Left lung (tissue), 4 donors: ENCODE measurements at regions not wholly inside any gene's neighbourhood (a gene's known extent, or its start where the extent isn't known, plus 50 kb on each side); places are given as distances from the start of the nearest gene placed in this dataset.

Source experiments
- ATAC-seq: fragments of 200-7000 bp; cut with Tn5 transposase; one replicate; pipeline ENCODE4 v1.9.1; 2020; ENCODE audit warnings: moderate library complexity
- DNase-seq, 4 donors: peaks; one replicate each; pipeline ENCODE4 v3.0.0-alpha.2; 2013 to 2020
- H3K27ac ChIP-seq, 2 donors: fragments of 200-600 bp; sonication (generic) in 1 of 2; one replicate each; pipeline versions ENCODE4 v1.5.0 to v1.8.0; 2020 to 2021
- H3K27me3 ChIP-seq, 2 donors: fragments of 200-600 bp; sonication (generic) in 1 of 2; one replicate each; pipeline versions ENCODE4 v1.5.0 to v1.8.0; 2020 to 2021
- H3K36me3 ChIP-seq, 2 donors: fragments of 200-600 bp; sonication (generic) in 1 of 2; one replicate each; pipeline versions ENCODE4 v1.5.0 to v1.8.0; 2020 to 2021
- H3K4me1 ChIP-seq, 2 donors: fragments of 200-600 bp; one replicate each; pipeline ENCODE4 v1.8.0; 2021
- H3K4me3 ChIP-seq, 2 donors: fragments of 200-600 bp; sonication (generic) in 1 of 2; one replicate each; pipeline versions ENCODE4 v1.5.0 to v1.8.0; 2020 to 2021; ENCODE audit warnings: mild to moderate bottlenecking in 1 of 2
- H3K9me3 ChIP-seq, 2 donors: fragments of 200-600 bp; sonication (generic) in 1 of 2; one replicate each; pipeline versions ENCODE4 v1.5.0 to v1.8.0; 2020 to 2021
- CTCF ChIP-seq, 2 donors: fragments of 200-600 bp; sonication (generic) in 1 of 2; IDR thresholded peaks; one replicate each; pipeline versions ENCODE4 v1.5.0 to v1.8.0; 2021; ENCODE audit warnings: antibody characterized with exemption in 2 of 2
- intact Hi-C, 2 donors: fragments of 100-400 bp; cut with DNase I; formaldehyde crosslinking; loops; one replicate each; pipeline versions ENCODE4 v1.11.2 to v1.14.2; 2022
- donor health status: DM: no; HTN: yes; CAD: no.
- donor health status: DM: no; HTN: no; CAD: no.

GRCh38 chr20:40361916-40362315 is 327.1 kb downstream of the MAFB start:
- Histone ChIP-seq H3K36me3 (no peaks in the 10 kb centered on the region), H3K27ac (no peak overlapping the region), H3K4me1 (peaks cover 0 to 17% of the 10 kb centered on the region in 2 donors), H3K4me3 (no peak overlapping the region), H3K9me3 (no peaks in the 10 kb centered on the region), H3K27me3 (peaks cover 0 to 3% of the 10 kb centered on the region in 2 donors)
- no peak for TF ChIP-seq CTCF (IDR thresholded peaks at IDR 0.05)
- DNase-seq: no peak
- intact Hi-C loops: no loop called here
- no peak for ATAC-seq

GRCh38 chr20:40359131-40359912 is 329.7 kb downstream of the MAFB start:
- peaks cover 0 to 17% of the 10 kb centered on the region in 2 donors for H3K4me1 ChIP-seq
- ATAC-seq: peak; percentile 32
- no peak overlapping the region for H3K4me3 ChIP-seq
- H3K36me3 ChIP-seq: no peaks in the 10 kb centered on the region
- TF ChIP-seq CTCF (IDR thresholded peaks at IDR 0.05): no peak
- no peaks in the 10 kb centered on the region for H3K9me3 ChIP-seq
- intact Hi-C loops: no loop called here
- H3K27ac ChIP-seq: peak overlapping the region in 1 of 2 donors; percentile 43
- DNase-seq: no peak
- peaks cover 0 to 3% of the 10 kb centered on the region in 2 donors for H3K27me3 ChIP-seq

GRCh38 chr20:40354880-40355279 is 334.2 kb downstream of the MAFB start:
- Histone ChIP-seq H3K27me3 (no peaks in the 10 kb centered on the region), H3K27ac (no peak overlapping the region), H3K4me1 (peaks cover 0 to 13% of the 10 kb centered on the region in 2 donors), H3K9me3 (no peaks in the 10 kb centered on the region), H3K4me3 (no peak overlapping the region), H3K36me3 (no peaks in the 10 kb centered on the region)
- DNase-seq: no peak
- TF ChIP-seq CTCF (IDR thresholded peaks at IDR 0.05): no peak
- ATAC-seq: no peak
- intact Hi-C loops: no loop called here

- Histone ChIP-seq H3K27me3 (no peaks in the 10 kb centered on the region), H3K27ac (no peak overlapping the region), H3K9me3 (peaks cover 0 to 23% of the 10 kb centered on the region in 2 donors), H3K4me1 (peaks cover 0 to 10% of the 10 kb centered on the region in 2 donors), H3K4me3 (no peak overlapping the region), H3K36me3 (no peaks in the 10 kb centered on the region)
- ATAC-seq (no peak), DNase-seq (no peak)
- TF ChIP-seq CTCF (IDR thresholded peaks at IDR 0.05): no peak
- intact Hi-C loops: no loop called here
These were observed 345.6 kb downstream of the MAFB start for GRCh38 chr20:40343390-40343789.

GRCh38 chr20:40341561-40341960 is 347.5 kb downstream of the MAFB start:
- H3K27me3 ChIP-seq: no peaks in the 10 kb centered on the region
- intact Hi-C loops: no loop called here
- no peaks in the 10 kb centered on the region for H3K36me3 ChIP-seq
- H3K27ac ChIP-seq: no peak overlapping the region
- no peak for DNase-seq
- H3K4me3 ChIP-seq: no peak overlapping the region
- no peak for ATAC-seq
- peaks cover 0 to 10% of the 10 kb centered on the region in 2 donors for H3K4me1 ChIP-seq
- no peak for TF ChIP-seq CTCF (IDR thresholded peaks at IDR 0.05)
- peaks cover 0 to 23% of the 10 kb centered on the region in 2 donors for H3K9me3 ChIP-seq
